Hepatocyte (in vitro differentiated cells): ENCODE measurements at regions not wholly inside any gene's neighbourhood (a gene's known extent, or its start where the extent isn't known, plus 50 kb on each side); places are given as distances from the start of the nearest gene placed in this dataset.

Experiments
- EZH2 ChIP-seq: fragments of 200-600 bp; sonication (generic); IDR thresholded peaks from 2 replicates; pipeline ENCODE4 v1.6.1; 2016; ENCODE audit warnings: antibody characterized with exemption, mild to moderate bottlenecking, borderline replicate concordance
- EZH2phosphoT487 ChIP-seq: fragments of 200-600 bp; sonication (generic); IDR thresholded peaks from one replicate; pipeline ENCODE4 v1.6.1; 2018; ENCODE audit warnings: antibody characterized with exemption, mild to moderate bottlenecking, low read depth, moderate library complexity; ENCODE audit not compliant: unreplicated experiment, severe bottlenecking
- TF ChIP-seq, protein P1 (sequence below): fragments of 200-600 bp; sonication (generic); IDR thresholded peaks from 2 replicates; pipeline ENCODE4 v1.5.1; 2016; ENCODE audit warnings: antibody characterized with exemption, mild to moderate bottlenecking; ENCODE audit not compliant: poor library complexity

DNA sequence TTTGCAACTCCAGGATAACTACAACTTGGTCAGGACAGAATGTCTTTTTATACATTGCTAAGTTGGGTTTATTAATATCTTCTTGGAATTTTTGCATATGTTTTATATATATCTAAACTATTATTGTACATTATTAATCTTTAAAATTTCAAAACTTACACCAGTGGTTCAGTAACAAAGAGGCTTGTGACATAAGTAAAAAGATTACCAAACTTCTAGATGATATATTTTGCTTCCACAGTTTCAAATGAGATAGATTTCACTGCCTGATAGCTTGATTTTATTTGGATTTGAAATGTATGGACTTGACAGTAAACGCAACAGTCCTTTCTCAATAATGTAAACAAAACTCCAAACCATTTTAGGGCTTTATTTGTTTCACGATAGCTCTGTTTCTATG lies 701.2 kb upstream of the IGFBP3 start:
- TF ChIP-seq EZH2 (no peak), EZH2phosphoT487 (no peak)
- TF ChIP-seq, protein P1, sequence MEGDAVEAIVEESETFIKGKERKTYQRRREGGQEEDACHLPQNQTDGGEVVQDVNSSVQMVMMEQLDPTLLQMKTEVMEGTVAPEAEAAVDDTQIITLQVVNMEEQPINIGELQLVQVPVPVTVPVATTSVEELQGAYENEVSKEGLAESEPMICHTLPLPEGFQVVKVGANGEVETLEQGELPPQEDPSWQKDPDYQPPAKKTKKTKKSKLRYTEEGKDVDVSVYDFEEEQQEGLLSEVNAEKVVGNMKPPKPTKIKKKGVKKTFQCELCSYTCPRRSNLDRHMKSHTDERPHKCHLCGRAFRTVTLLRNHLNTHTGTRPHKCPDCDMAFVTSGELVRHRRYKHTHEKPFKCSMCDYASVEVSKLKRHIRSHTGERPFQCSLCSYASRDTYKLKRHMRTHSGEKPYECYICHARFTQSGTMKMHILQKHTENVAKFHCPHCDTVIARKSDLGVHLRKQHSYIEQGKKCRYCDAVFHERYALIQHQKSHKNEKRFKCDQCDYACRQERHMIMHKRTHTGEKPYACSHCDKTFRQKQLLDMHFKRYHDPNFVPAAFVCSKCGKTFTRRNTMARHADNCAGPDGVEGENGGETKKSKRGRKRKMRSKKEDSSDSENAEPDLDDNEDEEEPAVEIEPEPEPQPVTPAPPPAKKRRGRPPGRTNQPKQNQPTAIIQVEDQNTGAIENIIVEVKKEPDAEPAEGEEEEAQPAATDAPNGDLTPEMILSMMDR, result no peak
